K562 (cell line): ENCODE measurements at regions not wholly inside any gene's neighbourhood (a gene's known extent, or its start where the extent isn't known, plus 50 kb on each side); places are given as distances from the start of the nearest gene placed in this dataset.

Experiments used
- ATAC-seq: fragments of 200-7000 bp; cut with Tn5 transposase; 3 replicates; pipeline ENCODE4 v1.9.1; 2020; ENCODE audit warnings: moderate library complexity
- BruUV-seq: library from RNA; stranded (reverse); fragments of 400-500 nt; replicated peaks from 2 replicates; lab custom pipeline; 2021; lab: Mats Ljungman, UMichigan
- CTCF ChIA-PET: fragments of 300-600 bp; formaldehyde crosslinking; extraction: SDS; loops from one replicate; lab custom pipeline; 2021; ENCODE audit warnings: low intra/inter-chr PET ratio; lab: Yijun Ruan, JAX
- POLR2A ChIA-PET: fragments of 300-600, 350-650 bp; sonication (Branson Sonifier 250); formaldehyde crosslinking; extraction: SDS; loops from one replicate; lab custom pipeline; 2021; ENCODE audit warnings: antibody characterized with exemption, inconsistent platforms; lab: Yijun Ruan, JAX
- DNase-seq, 4 experiments: peaks; one replicate each; pipeline versions ENCODE4 v3.0.0 to v3.0.0-alpha.2; 2011 to 2018; ENCODE audit warnings: low spot score in 3 of 4, mixed read lengths in 3 of 4; ENCODE audit errors: extremely low read depth in 1 of 4
- FAIRE-seq: peaks from 2 replicates; lab custom pipeline; 2011; peaks lifted over from hg19 to GRCh38; lab: Jason Lieb, UNC
- H2AFZ ChIP-seq: 2 replicates; pipeline ENCODE4 v1.6.0; 2011; ENCODE audit warnings: low read depth, low read length, control low read depth, inconsistent platforms
- H3K27ac ChIP-seq: fragments of 200-600 bp; 3 replicates; pipeline ENCODE4 v1.8.0; 2011; ENCODE audit warnings: low read depth, mild to moderate bottlenecking, control low read depth, inconsistent platforms, low read length, moderate library complexity, mixed read lengths; ENCODE audit errors: extremely low read depth
- H3K27me3 ChIP-seq, 2 experiments: fragments of 300-600 bp in 1 of 2; 2 replicates in 1 of 2; 3 replicates in 1 of 2; pipeline versions ENCODE4 v1.6.0 to v1.8.0; 2011; ENCODE audit warnings: inconsistent platforms in 2 of 2, low read length in 2 of 2, mild to moderate bottlenecking in 1 of 2, mixed read lengths in 1 of 2, moderate library complexity in 1 of 2; ENCODE audit not compliant: control insufficient read depth in 2 of 2, insufficient read depth in 2 of 2
- H3K36me3 ChIP-seq: fragments of 300-600 bp; 3 replicates; pipeline ENCODE4 v1.8.0; 2011; ENCODE audit warnings: mild to moderate bottlenecking, low read length, inconsistent platforms; ENCODE audit not compliant: control insufficient read depth, insufficient read depth
- H3K4me1 ChIP-seq, 2 experiments: fragments of 200-600 bp in 1 of 2; replicated peaks in 1 of 2; 2 replicates in 1 of 2; 3 replicates in 1 of 2; pipeline versions ENCODE4 v1.5.1 to v1.8.0; 2011; ENCODE audit warnings: inconsistent platforms in 2 of 2, low read length in 2 of 2, mild to moderate bottlenecking in 1 of 2, mixed read lengths in 1 of 2, moderate library complexity in 1 of 2; ENCODE audit not compliant: control insufficient read depth in 2 of 2, insufficient read depth in 2 of 2
- H3K4me2 ChIP-seq: 2 replicates; pipeline ENCODE4 v1.6.1; 2011; ENCODE audit warnings: low read length, control low read depth, inconsistent platforms, mixed read lengths; ENCODE audit not compliant: insufficient read depth
- H3K4me3 ChIP-seq: fragments of 200-600 bp; sonication (generic), shearing (Covaris generic); 2 replicates; pipeline ENCODE4 v1.5.1; 2016; ENCODE audit warnings: control low read depth, inconsistent platforms
- H3K79me2 ChIP-seq: fragments of 200-600 bp; 3 replicates; pipeline ENCODE4 v1.8.0; 2011; ENCODE audit warnings: low read length, inconsistent platforms; ENCODE audit not compliant: control insufficient read depth, insufficient read depth
- H3K9ac ChIP-seq, 2 experiments: 2 replicates each; pipeline versions ENCODE4 v1.6.0 to v1.6.1; 2011; ENCODE audit warnings: low read depth in 2 of 2, low read length in 2 of 2, control low read depth in 1 of 2, inconsistent platforms in 1 of 2, mild to moderate bottlenecking in 1 of 2, mixed read lengths in 1 of 2; ENCODE audit not compliant: insufficient read depth in 1 of 2
- H3K9me1 ChIP-seq: one replicate; pipeline ENCODE4 v1.6.0; 2011; ENCODE audit warnings: inconsistent platforms, mild to moderate bottlenecking, low read length, moderate library complexity; ENCODE audit not compliant: control insufficient read depth, insufficient read depth
- H3K9me3 ChIP-seq: replicated peaks from 2 replicates; pipeline ENCODE4 v1.5.1; 2011; ENCODE audit warnings: low read depth, low read length, inconsistent platforms; ENCODE audit not compliant: control insufficient read depth, insufficient read depth
- H4K20me1 ChIP-seq: replicated peaks from 2 replicates; pipeline ENCODE4 v1.6.1; 2011; ENCODE audit warnings: low read length, inconsistent platforms, mixed read lengths; ENCODE audit not compliant: control insufficient read depth, insufficient read depth
- MEIS2 ChIP-seq: fragments of 450-650 bp; IDR thresholded peaks from 2 replicates; pipeline ENCODE4 v1.6.1; 2014; ENCODE audit warnings: mild to moderate bottlenecking; ENCODE audit not compliant: partially characterized antibody
- SPI1 ChIP-seq: IDR thresholded peaks from 2 replicates; pipeline ENCODE4 v1.6.1; 2011; ENCODE audit warnings: low read depth, low read length, control low read depth, borderline replicate concordance
- ZNF79 ChIP-seq: fragments of 250-450 bp; sonication (Bioruptor Pico); IDR thresholded peaks from 2 replicates; pipeline ENCODE4 v1.4.0; 2020; ENCODE audit warnings: low read depth, mild to moderate bottlenecking, moderate library complexity
- WGBS: fragments of 100-300 bp; shearing (Covaris generic); methylation state at CpG from one replicate; pipeline ENCODE4 v1.1.6; 2016; ENCODE audit warnings: low coverage, mixed read lengths; ENCODE audit not compliant: insufficient coverage; ENCODE audit errors: missing lambda C conversion rate; 5-methylcytosine and 5-hydroxymethylcytosine counted together
- in situ Hi-C: fragments of 300-500 bp; cut with MboI; formaldehyde crosslinking; loops from 4 replicates; pipeline ENCODE4 v1.15.0; 2018; ENCODE audit warnings: inconsistent platforms, mixed read lengths
- intact Hi-C: fragments of 100-400 bp; cut with micrococcal nuclease; formaldehyde crosslinking; loops from 2 replicates; pipeline ENCODE4 v1.14.2; 2022
- TF ChIP-seq, protein P1 (sequence below), 2 experiments: fragments of 450-650 bp; IDR thresholded peaks; 2 replicates each; pipeline ENCODE4 v1.6.1; 2016; ENCODE audit warnings: mild to moderate bottlenecking in 2 of 2, borderline replicate concordance in 1 of 2, low read depth in 1 of 2, moderate library complexity in 1 of 2

DNA sequence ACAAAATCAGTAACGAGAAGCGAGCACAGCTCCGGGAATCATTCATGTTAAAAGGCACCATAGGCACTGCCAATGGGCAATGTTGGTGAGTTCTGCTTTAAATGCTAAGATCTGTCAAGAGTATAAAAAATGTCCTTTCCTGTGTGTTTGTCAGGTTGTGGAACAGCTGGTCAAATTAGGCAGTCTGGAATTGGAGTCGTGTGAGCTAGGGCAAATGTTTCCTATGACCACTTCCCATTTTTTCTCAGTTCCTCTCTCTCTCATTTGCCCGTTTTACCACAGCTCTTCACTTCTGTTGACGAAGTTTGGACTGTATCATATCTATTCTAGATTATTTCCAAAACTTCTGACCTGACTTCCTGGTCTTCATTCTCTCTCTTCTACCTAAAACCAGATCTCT is 60.8 kb upstream of the GOLIM4 start:
- Histone ChIP-seq H3K79me2 (no peaks in the 10 kb centered on the region), H3K9ac (peak overlapping the region in 1 of 2 experiments; percentile 17; a peak in 1 of 4 replicates), H3K27me3 (no peaks in the 10 kb centered on the region), H3K4me1 (peaks cover 12 to 35% of the 10 kb centered on the region in 2 experiments), H3K27ac (peak overlapping the region; percentile 79), H3K9me1 (no peaks in the 10 kb centered on the region), H2AFZ (peak overlapping the region; percentile 35; the same call in 1 of the 2 replicates), H3K4me2 (peak overlapping the region; percentile 52; the same call in 1 of the 2 replicates), H3K9me3 (peaks cover 4% of the 10 kb centered on the region; the same call in 1 of the 2 replicates), H3K36me3 (no peaks in the 10 kb centered on the region), H3K4me3 (no peak overlapping the region), H4K20me1 (no peaks in the 10 kb centered on the region)
- no peak for ATAC-seq
- no peak for DNase-seq
- 47% methylated on average over 6 of the region's 6 CpGs for WGBS
- ChIA-PET POLR2A (interaction anchor here (1.8 kb wide), 1 partner anchor 106 kb away, joined by 4 read pairs; no protein-coding TSS in a partner anchor), CTCF (no interaction called here)
- BruUV-seq: no TSS peak
- TF ChIP-seq, protein P1, sequence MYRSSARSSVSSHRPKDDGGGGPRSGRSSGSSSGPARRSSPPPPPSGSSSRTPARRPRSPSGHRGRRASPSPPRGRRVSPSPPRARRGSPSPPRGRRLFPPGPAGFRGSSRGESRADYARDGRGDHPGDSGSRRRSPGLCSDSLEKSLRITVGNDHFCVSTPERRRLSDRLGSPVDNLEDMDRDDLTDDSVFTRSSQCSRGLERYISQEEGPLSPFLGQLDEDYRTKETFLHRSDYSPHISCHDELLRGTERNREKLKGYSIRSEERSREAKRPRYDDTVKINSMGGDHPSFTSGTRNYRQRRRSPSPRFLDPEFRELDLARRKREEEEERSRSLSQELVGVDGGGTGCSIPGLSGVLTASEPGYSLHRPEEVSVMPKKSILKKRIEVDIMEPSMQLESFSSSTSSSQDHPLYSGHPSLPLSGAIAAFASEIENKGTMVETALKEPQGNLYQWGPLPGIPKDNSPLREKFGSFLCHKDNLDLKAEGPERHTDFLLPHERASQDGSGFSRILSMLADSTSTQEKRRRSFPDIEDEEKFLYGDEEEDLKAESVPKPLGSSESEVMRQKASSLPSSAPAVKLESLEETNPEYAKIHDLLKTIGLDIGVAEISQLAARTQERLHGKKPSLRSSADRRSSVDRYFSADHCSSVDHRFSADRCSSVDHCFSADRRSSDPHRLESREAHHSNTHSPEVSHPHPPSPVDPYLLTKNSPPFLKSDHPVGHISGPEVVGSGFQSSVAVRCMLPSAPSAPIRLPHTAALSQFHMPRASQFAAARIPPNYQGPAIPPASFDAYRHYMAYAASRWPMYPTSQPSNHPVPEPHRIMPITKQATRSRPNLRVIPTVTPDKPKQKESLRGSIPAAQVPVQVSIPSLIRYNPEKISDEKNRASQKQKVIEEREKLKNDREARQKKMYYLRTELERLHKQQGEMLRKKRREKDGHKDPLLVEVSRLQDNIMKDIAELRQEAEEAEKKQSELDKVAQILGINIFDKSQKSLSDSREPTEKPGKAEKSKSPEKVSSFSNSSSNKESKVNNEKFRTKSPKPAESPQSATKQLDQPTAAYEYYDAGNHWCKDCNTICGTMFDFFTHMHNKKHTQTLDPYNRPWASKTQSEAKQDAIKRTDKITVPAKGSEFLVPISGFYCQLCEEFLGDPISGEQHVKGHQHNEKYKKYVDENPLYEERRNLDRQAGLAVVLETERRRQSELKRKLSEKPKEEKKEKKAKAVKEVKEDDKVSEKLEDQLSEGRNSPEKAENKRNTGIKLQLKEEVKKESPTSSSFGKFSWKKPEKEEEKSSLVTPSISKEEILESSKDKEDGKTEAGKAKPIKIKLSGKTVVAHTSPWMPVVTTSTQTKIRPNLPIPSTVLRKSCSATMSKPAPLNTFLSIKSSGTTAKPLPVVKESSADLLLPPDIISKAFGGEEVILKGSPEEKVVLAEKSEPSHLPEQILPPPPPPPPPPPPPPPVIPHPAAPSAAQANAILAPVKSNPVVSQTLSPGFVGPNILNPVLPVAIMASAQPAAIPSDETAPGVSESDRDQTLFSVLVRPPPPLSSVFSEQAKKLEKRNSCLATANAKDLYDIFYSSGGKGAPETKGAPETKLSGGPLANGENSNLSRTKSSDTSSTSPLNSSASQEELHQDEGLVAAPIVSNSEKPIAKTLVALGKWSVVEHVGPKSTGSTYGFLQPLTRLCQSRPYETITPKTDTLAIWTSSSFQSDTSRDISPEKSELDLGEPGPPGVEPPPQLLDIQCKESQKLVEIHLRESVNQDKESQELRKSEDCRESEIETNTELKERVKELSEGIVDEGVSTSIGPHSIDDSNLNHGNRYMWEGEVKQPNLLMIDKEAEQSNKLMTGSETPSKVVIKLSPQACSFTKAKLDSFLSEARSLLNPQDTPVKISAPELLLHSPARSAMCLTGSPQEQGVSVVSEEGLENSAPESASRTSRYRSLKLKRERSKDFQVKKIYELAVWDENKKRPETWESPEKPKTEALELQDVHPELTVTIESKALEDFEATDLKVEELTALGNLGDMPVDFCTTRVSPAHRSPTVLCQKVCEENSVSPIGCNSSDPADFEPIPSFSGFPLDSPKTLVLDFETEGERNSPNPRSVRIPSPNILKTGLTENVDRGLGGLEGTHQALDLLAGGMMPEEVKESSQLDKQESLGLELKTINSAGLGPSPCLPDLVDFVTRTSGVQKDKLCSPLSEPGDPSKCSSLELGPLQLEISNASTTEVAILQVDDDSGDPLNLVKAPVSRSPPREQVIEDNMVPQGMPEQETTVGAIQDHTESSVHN (IDR thresholded peaks at IDR 0.05; ENCODE audit: borderline replicate concordance in 1 of 2, low read depth in 1 of 2): 0 out of 4 replicates have a peak, but pooled peaks of 1 of the 2 experiments have one; percentile 19
- peak; percentile 16 for TF ChIP-seq MEIS2
- TF ChIP-seq ZNF79 (CRISPR knock-in tag): no peak
- peak; percentile 96 for TF ChIP-seq SPI1
- intact Hi-C loops (loop anchor here (5.0 kb wide), 1 partner anchor 424 kb away; the partner anchor contains the start of gene PDCD10), in situ Hi-C loops (loop anchor here (25.0 kb wide), 1 partner anchor 219 kb away; no protein-coding TSS in a partner anchor)
- FAIRE-seq: peak; percentile 59
